Endometrium (tissue), 2 donors: ENCODE measurements at regions not wholly inside any gene's neighbourhood (a gene's known extent, or its start where the extent isn't known, plus 50 kb on each side); places are given as distances from the start of the nearest gene placed in this dataset.
A peak's percentile ranks its signal among the peaks of the same experiment; 100 is the strongest.

Experiments used
- FAIRE-seq: peaks from 2 replicates; lab custom pipeline; 2012; peaks lifted over from hg19 to GRCh38; lab: Jason Lieb, UNC
- donor health status: control.
- donor health status: control.

GRCh38 chr5:54927097-54927746 lies 58.2 kb downstream of the ESM1 start:
- FAIRE-seq, result no peak

GRCh38 chr5:54924487-54924886 lies 60.9 kb downstream of the ESM1 start:
- no peak for FAIRE-seq

- FAIRE-seq, result peak; percentile 72
Observed at GRCh38 chr5:54917323-54917722, 68.1 kb downstream of the ESM1 start.

GRCh38 chr5:54915466-54916027 lies 69.8 kb downstream of the ESM1 start:
- FAIRE-seq, result peak; percentile 96

GRCh38 chr5:54912021-54912420 lies 73.4 kb downstream of the ESM1 start:
- FAIRE-seq, result no peak

- no peak for FAIRE-seq
Observed at GRCh38 chr5:54909911-54910870, 75.2 kb downstream of the ESM1 start.

- no peak for FAIRE-seq
Observed at GRCh38 chr5:54908774-54909525, 76.4 kb downstream of the ESM1 start.

- FAIRE-seq, result peak; percentile 92
Observed at GRCh38 chr5:54905942-54906537, 79.4 kb downstream of the ESM1 start.

GRCh38 chr5:54905246-54905795 lies 80.1 kb downstream of the ESM1 start:
- no peak for FAIRE-seq

- FAIRE-seq, result no peak
Observed at GRCh38 chr5:54904425-54904824, 81.0 kb downstream of the ESM1 start.

- no peak for FAIRE-seq
Observed at GRCh38 chr5:54902791-54903473, 82.5 kb downstream of the ESM1 start.

- no peak for FAIRE-seq
Observed at GRCh38 chr5:54900984-54901725, 84.2 kb downstream of the ESM1 start.

- no peak for FAIRE-seq
Observed at GRCh38 chr5:54897001-54897400, 88.4 kb downstream of the ESM1 start.

GRCh38 chr5:54895816-54896341 lies 89.5 kb downstream of the ESM1 start:
- FAIRE-seq, result peak; percentile 55

GRCh38 chr5:54894957-54895815 lies 90.2 kb downstream of the ESM1 start:
- FAIRE-seq, result no peak

- FAIRE-seq, result no peak
Observed at GRCh38 chr5:54889826-54890225, 95.6 kb downstream of the ESM1 start.

- FAIRE-seq, result no peak
Observed at GRCh38 chr5:54887663-54888062, 97.7 kb downstream of the ESM1 start.

- no peak for FAIRE-seq
Observed at GRCh38 chr5:54886866-54887265, 98.5 kb downstream of the ESM1 start.

GRCh38 chr5:54885636-54886035 lies 99.8 kb downstream of the ESM1 start:
- no peak for FAIRE-seq
